NCI-H1417 (cell line): ENCODE measurements at regions not wholly inside any gene's neighbourhood (a gene's known extent, or its start where the extent isn't known, plus 50 kb on each side); places are given as distances from the start of the nearest gene placed in this dataset.
"Not testable (repeated sequence)": the region's sequence is repeated elsewhere in the genome, so short reads cannot be mapped to it uniquely, and the experiment has no call there.

Experiments
- DNase-seq, 3 experiments: peaks; one replicate each; lab custom pipeline; 2025; lab: John Stamatoyannopoulos, UW

GRCh38 chr6:43935921-43936439 lies 166.0 kb downstream of the VEGFA start:
- DNase-seq: no peak

- peak in 1 of 3 experiments; percentile 25 for DNase-seq
Observed at GRCh38 chr6:43934803-43935602, 165.0 kb downstream of the VEGFA start.

- DNase-seq: no peak
Observed at GRCh38 chr6:43934183-43934802, 164.3 kb downstream of the VEGFA start.

- DNase-seq: no peak
Observed at GRCh38 chr6:43933148-43933885, 163.3 kb downstream of the VEGFA start.

- DNase-seq: no peak
Observed at GRCh38 chr6:43932259-43933147, 162.5 kb downstream of the VEGFA start.

GRCh38 chr6:43931201-43931600 lies 161.2 kb downstream of the VEGFA start:
- DNase-seq: no peak

GRCh38 chr6:43930440-43931154 lies 160.6 kb downstream of the VEGFA start:
- no peak for DNase-seq

GRCh38 chr6:43929511-43929910 lies 159.5 kb downstream of the VEGFA start:
- DNase-seq: no peak

- no peak for DNase-seq
Observed at GRCh38 chr6:43927532-43928210, 157.7 kb downstream of the VEGFA start.

GRCh38 chr6:43926634-43927531 lies 156.9 kb downstream of the VEGFA start:
- peak; percentile 54 to 94 (median 89) for DNase-seq

- not testable (repeated sequence) for DNase-seq
Observed at GRCh38 chr6:43925636-43926139, 155.7 kb downstream of the VEGFA start.

GRCh38 chr6:43924222-43924702 lies 154.3 kb downstream of the VEGFA start:
- DNase-seq: no peak

- no peak for DNase-seq
Observed at GRCh38 chr6:43923376-43924221, 153.6 kb downstream of the VEGFA start.

GRCh38 chr6:43922426-43923375 lies 152.7 kb downstream of the VEGFA start:
- no peak for DNase-seq

GRCh38 chr6:43921548-43922425 lies 151.8 kb downstream of the VEGFA start:
- DNase-seq: no peak

- peak; percentile 7 to 29 (median 7) for DNase-seq
Observed at GRCh38 chr6:43921039-43921438, 151.0 kb downstream of the VEGFA start.
